GM21447 (cell line): ENCODE measurements at regions not wholly inside any gene's neighbourhood (a gene's known extent, or its start where the extent isn't known, plus 50 kb on each side); places are given as distances from the start of the nearest gene placed in this dataset.

ENCODE experiments used
- ATAC-seq: cut with Tn5 transposase; IDR thresholded peaks from one replicate; pipeline ENCODE4 v1.9.1; 2021; ENCODE audit not compliant: unreplicated experiment

DNA sequence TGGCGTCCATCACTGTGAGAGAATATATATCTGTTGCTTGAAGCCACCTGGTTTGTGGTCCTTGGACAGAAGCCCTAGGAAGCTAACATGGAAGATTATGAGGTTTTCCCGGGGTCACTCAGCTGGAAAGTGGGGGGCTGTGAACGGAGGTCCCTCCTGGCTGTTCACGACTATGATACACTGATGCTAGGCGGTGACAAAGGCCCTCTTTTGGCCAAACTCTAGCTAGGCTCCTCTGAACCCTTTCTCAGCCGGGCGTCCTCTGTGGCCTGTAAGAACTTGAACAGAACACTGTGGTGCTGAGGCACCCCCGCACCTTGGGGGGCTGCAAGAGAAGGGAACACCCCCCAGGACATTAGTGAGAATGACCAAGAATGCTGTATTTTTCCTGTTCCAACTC, 164.6 kb downstream of the TFCP2L1 start:
- no peak for ATAC-seq

DNA sequence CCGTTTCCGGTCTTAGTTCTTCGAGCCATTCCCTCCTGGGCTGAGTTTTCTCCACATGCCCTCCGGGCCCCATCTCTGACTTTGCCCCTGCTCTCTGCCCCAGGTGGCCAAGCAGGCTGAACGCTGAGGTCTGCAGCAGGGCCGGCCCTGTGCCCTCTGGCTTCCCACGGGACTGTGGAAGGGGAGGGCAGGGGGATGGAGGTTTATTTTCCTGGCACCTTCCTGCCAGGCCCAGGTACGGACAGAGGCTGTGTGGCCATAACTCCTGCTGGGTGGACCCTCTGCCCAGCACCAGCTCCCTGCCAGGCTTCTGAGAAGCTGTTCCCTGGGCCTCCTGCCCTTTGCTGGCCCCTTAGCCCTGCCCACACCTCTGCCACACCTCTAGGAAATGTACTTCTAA, 164.0 kb downstream of the TFCP2L1 start:
- no peak for ATAC-seq

DNA sequence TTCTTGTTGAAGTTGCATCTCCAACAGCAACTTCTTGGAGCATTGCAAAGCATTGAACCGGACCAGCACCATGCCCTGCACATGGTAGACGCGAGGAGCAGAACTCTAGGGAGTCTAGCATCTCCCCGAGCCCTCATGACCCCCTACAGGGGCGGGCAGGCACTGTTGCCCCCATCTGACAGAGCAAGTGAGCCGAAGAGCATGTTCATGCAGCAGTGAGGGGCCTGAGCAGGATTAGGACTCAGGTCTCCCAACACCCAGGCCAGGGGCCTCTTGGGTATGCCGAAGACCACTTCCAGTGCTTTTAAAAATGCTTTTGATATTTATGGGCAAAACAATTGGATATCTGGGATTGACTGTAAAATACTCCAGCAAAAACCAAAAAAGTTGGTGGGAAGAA, 163.3 kb downstream of the TFCP2L1 start:
- no peak for ATAC-seq

- ATAC-seq: no peak
These were observed 161.7 kb downstream of the TFCP2L1 start for GRCh38 chr2:121123268-121123667.

DNA sequence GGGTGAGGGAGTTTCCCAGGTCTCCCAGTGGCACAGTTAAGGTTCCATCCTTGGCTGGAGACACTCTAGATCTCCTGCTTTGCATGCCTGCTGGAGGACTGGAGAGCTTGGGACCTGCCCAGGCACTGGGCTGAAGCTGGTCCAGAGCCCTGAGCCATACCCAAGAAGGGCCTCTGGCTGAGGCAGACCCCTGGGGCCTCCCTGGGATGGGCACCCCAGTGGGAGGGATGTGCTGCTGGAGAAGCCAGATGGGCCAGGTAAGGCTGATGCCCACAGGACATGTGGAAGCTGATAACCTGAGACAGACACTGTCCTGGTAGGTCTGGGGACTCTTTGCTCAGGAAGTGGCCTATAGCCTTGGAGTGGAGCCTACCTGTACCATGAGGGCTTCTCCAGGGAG, 160.7 kb downstream of the TFCP2L1 start:
- ATAC-seq: no peak

DNA sequence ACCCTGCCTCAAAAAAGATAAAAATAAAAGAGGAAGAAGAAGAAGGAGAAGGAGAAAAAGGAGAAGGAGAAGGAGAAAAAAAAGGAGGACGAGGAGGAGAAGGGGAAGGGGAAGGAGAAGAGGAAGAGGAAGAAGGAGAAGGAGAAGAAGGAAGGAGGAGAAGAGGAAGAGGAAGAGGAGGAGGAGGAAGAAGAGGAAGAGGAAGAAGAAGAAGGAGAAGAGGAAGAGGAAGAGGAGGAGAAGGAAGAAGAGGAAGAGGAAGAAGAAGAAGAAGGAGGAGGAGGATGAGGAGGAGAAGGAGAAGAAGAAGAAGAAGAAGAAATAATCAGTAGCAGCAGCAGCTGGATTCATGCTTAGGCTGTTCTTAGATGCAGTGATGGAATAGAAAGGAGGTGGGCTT, 159.7 kb downstream of the TFCP2L1 start:
- no peak for ATAC-seq

GRCh38 chr2:121128741-121129659, 156.0 kb downstream of the TFCP2L1 start:
- no peak for ATAC-seq

GRCh38 chr2:121129692-121130091, 155.3 kb downstream of the TFCP2L1 start:
- ATAC-seq: no peak

GRCh38 chr2:121130301-121130850, 154.6 kb downstream of the TFCP2L1 start:
- no peak for ATAC-seq

DNA sequence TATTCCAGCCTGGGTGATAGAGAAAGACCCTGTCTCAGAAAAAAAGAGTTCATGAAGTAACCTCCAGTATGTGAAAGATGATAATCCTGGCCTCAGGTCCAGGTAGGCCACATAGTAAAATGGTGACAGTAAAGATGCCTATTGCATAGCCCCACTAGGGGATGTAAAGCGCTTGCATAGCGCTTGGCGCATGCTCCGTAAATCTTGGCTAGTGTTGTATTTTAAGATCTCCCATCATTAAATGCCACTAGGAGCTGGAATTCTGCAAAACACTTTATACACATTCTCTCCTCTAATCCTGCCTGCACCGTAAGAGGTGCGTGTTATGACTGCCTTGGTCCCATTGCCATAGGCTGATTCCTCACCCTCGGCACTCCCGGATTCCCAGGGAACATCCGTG, 153.6 kb downstream of the TFCP2L1 start:
- no peak for ATAC-seq

DNA sequence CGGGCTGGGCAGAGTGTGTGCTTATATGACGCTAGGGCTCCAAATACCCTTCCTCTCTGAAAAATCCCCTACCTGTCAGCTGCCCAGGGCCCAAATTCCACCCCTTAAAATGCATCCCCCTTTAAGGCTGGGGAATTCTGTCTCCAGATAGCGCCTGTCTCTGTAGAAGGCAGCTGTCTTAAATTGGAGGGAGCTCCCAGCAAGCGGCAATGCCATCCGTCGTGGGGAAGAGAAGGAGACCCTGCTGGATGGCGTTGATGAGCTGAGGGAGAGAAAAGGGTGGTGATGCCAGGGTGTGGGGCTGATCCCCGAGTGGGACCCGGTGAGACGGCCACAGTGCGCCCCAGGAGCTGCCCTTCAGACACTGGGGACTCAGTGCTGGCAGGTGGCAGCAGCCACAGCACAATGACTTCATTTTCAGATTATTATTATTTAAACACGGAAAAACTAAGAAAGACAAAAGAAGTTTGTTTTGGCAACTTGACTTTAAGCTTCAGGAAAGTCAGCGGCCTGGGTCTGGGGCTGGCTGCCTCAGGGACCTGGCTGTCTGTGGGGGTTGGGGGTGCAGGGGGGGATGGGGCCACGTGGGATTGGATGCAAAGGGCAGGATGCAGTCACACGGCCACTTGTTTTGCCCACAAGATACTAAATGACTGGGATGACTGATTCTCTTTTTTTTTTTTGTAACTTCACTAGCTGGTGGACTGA, 152.8 kb downstream of the TFCP2L1 start:
- no peak for ATAC-seq

GRCh38 chr2:121132762-121133107, 152.3 kb downstream of the TFCP2L1 start:
- ATAC-seq: no peak

DNA sequence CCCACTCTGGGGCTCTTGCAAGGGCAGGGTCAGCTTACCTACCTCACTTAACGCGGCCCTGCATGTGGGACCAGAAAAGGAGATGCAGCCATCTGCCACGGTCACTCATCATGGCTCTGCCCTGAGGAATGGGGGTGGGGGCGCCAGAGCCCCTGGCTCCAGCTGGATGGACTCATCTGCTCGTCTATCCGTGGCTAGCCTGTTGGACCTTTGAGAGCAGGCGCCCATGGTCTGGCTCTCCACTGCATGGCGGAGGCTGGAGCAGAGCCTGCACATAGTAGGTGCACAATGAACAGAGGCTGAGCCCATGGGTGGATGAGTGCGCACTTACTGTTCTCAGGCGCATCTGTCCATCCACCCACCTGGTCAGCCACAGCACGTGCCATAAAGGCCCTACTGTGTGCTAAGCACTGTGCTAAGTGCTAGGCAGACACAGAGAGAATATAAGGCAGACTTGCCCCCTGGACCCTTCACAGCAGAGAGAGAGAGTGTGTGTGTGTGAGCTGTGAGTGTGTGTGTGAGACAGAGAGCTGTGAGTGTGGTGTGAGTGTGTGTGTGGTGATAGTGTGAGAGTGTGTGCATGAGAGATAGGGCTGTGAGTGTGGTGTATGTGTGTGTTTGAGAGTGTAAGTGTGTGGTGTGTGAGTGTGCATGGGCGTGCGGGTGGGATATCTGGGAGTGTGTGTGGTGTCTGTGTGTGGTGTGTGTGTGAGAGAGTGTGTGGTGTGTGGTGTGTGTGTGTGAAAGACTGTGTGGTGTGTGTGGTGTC, 151.3 kb downstream of the TFCP2L1 start:
- ATAC-seq: no peak

GRCh38 chr2:121134728-121135127, 150.3 kb downstream of the TFCP2L1 start:
- ATAC-seq: no peak

DNA sequence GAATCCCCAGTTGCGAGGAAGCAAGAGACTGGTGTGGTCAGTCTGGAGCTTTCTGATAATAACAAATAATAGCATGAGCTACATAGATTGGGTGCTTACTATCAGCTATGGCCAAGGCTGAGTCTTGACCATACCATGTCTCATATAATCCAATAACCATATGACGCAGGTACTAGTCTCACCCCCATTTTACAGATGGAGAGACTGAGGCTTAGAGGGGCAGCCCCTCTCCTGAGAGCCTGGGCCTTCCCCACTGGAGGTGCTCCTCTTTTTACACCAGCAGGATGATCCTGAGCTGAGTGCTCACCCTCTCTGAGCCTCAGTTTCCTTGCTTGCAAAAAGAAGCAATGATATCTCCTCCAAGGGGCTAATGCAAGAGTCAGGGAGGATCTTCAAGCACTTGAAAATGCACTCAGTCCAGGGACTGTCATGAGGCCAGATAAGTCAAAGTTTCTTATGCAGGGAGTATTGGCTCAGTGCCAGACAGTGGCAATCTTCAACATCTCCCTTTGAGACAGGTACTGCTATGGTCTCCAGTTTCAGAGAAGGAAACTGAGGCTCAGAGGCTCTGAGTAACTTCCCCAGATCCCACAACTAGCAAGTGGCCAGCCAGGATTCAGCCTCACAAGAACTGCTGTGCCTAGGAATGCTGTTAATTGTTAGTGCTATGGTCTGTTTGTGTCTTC, 149.7 kb downstream of the TFCP2L1 start:
- no peak for ATAC-seq

- ATAC-seq: no peak
These were observed 148.7 kb downstream of the TFCP2L1 start for GRCh38 chr2:121136323-121136722.

DNA sequence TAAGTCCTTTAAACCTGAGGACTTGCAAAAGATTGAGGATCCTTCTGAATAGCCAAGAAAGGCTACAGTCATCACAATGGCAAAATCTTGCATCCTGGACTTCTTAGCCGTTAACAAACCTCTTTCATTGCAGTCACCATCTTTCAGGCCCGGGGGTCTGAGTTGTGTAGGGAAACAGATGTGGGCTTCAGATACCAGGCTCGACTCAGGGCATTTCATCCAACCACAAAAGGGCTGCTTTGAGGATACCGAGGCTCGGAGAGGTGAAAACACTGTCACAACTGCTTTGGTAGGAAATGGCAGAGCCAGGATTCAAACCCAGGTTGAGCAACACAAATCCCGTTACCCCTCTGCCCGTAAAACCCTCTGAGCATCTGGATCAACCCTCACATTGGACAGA, 147.4 kb downstream of the TFCP2L1 start:
- ATAC-seq: no peak

- no peak for ATAC-seq
These were observed 144.3 kb downstream of the TFCP2L1 start for GRCh38 chr2:121140734-121141133.

- no peak for ATAC-seq
These were observed 142.6 kb downstream of the TFCP2L1 start for GRCh38 chr2:121142452-121142851.

GRCh38 chr2:121144111-121144510, 140.9 kb downstream of the TFCP2L1 start:
- ATAC-seq: no peak

GRCh38 chr2:121146630-121147029, 138.4 kb downstream of the TFCP2L1 start:
- ATAC-seq: no peak
